Naive thymus-derived CD4-positive, alpha-beta T cell (primary cell): ENCODE measurements at regions not wholly inside any gene's neighbourhood (a gene's known extent, or its start where the extent isn't known, plus 50 kb on each side); places are given as distances from the start of the nearest gene placed in this dataset.

Source experiments
- ATAC-seq: fragments of 150-1000 bp; cut with Tn5 transposase; 2 replicates; pipeline ENCODE4 v1.10.0; 2021; ENCODE audit warnings: mild to moderate bottlenecking, moderate library complexity
- CTCF ChIA-PET: fragments of 350-600 bp; sonication (Branson Sonifier 250); formaldehyde crosslinking; loops from one replicate; lab custom pipeline; 2021; ENCODE audit warnings: antibody characterized with exemption; lab: Charles Lee
- POLR2A ChIA-PET: fragments of 350-600 bp; sonication (Branson Sonifier 250); formaldehyde crosslinking; loops from one replicate; lab custom pipeline; 2021; ENCODE audit warnings: antibody characterized with exemption, inconsistent platforms; lab: Charles Lee
- DNase-seq, 9 donors: peaks; one replicate each; pipeline versions ENCODE4 v3.0.0 to v3.0.0-alpha.2; 2020 to 2022; ENCODE audit warnings: mixed read lengths in 1 of 9
- H3K27ac ChIP-seq: one replicate; pipeline ENCODE4 v1.7.0; 2013; ENCODE audit warnings: mild to moderate bottlenecking, low read depth, low read length, moderate library complexity
- H3K27me3 ChIP-seq, 2 donors: one replicate each; pipeline ENCODE4 v1.7.0; 2013; ENCODE audit warnings: low read length in 2 of 2, mild to moderate bottlenecking in 2 of 2, moderate library complexity in 2 of 2; ENCODE audit not compliant: control insufficient read depth in 2 of 2, insufficient read depth in 2 of 2
- H3K36me3 ChIP-seq, 3 experiments: 1 replicate in 2 of 3; 2 replicates in 1 of 3; pipeline ENCODE4 v1.7.0; 2013; ENCODE audit warnings: low read length in 3 of 3, mild to moderate bottlenecking in 3 of 3, moderate library complexity in 1 of 3; ENCODE audit not compliant: insufficient read depth in 3 of 3, control insufficient read depth in 2 of 3
- H3K4me1 ChIP-seq, 2 donors: one replicate each; pipeline ENCODE4 v1.7.0; 2013; ENCODE audit warnings: low read length in 2 of 2, mild to moderate bottlenecking in 2 of 2, moderate library complexity in 1 of 2; ENCODE audit not compliant: control insufficient read depth in 2 of 2, insufficient read depth in 2 of 2
- H3K4me3 ChIP-seq: 2 replicates; pipeline ENCODE4 v1.7.0; 2013; ENCODE audit warnings: mild to moderate bottlenecking, low read length
- H3K9me3 ChIP-seq, 3 experiments: 1 replicate in 2 of 3; 2 replicates in 1 of 3; pipeline ENCODE4 v1.7.0; 2013; ENCODE audit warnings: low read length in 3 of 3; ENCODE audit not compliant: control insufficient read depth in 2 of 3
- H3K27ac Mint-ChIP-seq, 9 donors: one replicate each; pipeline ENCODE4 v1.8.0; 2020 to 2022; ENCODE audit warnings: mixed read lengths in 9 of 9, mild to moderate bottlenecking in 8 of 9, moderate library complexity in 5 of 9, inconsistent platforms in 2 of 9
- H3K27me3 Mint-ChIP-seq, 5 donors: one replicate each; pipeline ENCODE4 v1.8.0; 2021 to 2022; ENCODE audit warnings: mixed read lengths in 5 of 5, mild to moderate bottlenecking in 1 of 5
- H3K36me3 Mint-ChIP-seq, 5 donors: one replicate each; pipeline ENCODE4 v1.8.0; 2020 to 2022; ENCODE audit warnings: mixed read lengths in 5 of 5, mild to moderate bottlenecking in 3 of 5, inconsistent platforms in 1 of 5
- H3K4me1 Mint-ChIP-seq, 7 donors: one replicate each; pipeline ENCODE4 v1.8.0; 2020 to 2022; ENCODE audit warnings: mixed read lengths in 7 of 7, mild to moderate bottlenecking in 3 of 7, inconsistent platforms in 1 of 7
- H3K4me3 Mint-ChIP-seq, 10 donors: one replicate each; pipeline ENCODE4 v1.8.0; 2020 to 2022; ENCODE audit warnings: mild to moderate bottlenecking in 10 of 10, mixed read lengths in 10 of 10, moderate library complexity in 6 of 10, inconsistent platforms in 2 of 10
- H3K9me3 Mint-ChIP-seq, 11 donors: one replicate each; pipeline ENCODE4 v1.8.0; 2020 to 2022; ENCODE audit warnings: mixed read lengths in 11 of 11, mild to moderate bottlenecking in 4 of 11, inconsistent platforms in 1 of 11, moderate library complexity in 1 of 11
- intact Hi-C, 2 donors: fragments of 100-400 bp; cut with micrococcal nuclease; formaldehyde crosslinking; loops; one replicate each; pipeline ENCODE4 v1.15.1; 2023

DNA sequence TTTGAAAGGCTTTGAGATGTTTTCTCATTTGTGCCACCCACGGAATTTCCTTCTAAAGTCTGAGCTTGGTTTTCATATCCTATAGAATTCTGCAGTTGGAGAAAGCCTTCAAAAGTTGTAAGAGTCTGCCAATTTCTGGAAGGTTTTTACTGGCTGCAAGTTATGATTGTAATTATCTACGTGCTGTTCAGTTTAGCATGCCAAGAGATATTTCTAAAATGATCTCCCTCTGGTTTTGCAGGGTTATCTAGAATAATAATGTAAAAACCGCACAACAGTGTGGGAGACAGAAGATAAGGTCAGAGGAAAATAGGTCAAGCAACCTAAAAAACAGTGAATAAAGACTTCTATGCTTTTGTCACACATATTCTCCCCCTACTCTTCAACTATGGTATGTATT is 69.3 kb downstream of the MTERF1 start:
- no peak overlapping the region for H3K4me3 Mint-ChIP-seq
- H3K4me1 Mint-ChIP-seq, result no peaks in the 10 kb centered on the region
- intact Hi-C loops, result no loop called here
- Histone ChIP-seq H3K27ac (no peak overlapping the region), H3K9me3 (no peaks in the 10 kb centered on the region), H3K36me3 (no peaks in the 10 kb centered on the region), H3K4me3 (no peak overlapping the region), H3K27me3 (no peaks in the 10 kb centered on the region), H3K4me1 (no peaks in the 10 kb centered on the region)
- DNase-seq, result no peak
- ATAC-seq, result no peak
- no peak overlapping the region for H3K27ac Mint-ChIP-seq
- H3K27me3 Mint-ChIP-seq, result no peaks in the 10 kb centered on the region
- ChIA-PET CTCF (no interaction called here), POLR2A (no interaction called here)
- peaks cover 0 to 8% (median 2%) of the 10 kb centered on the region in 11 donors for H3K9me3 Mint-ChIP-seq
- H3K36me3 Mint-ChIP-seq, result peaks cover 0 to 11% (median 2%) of the 10 kb centered on the region in 5 donors

- H3K27ac Mint-ChIP-seq, result no peak overlapping the region
- DNase-seq (no peak), ATAC-seq (no peak)
- POLR2A ChIA-PET, result no interaction called here
- Histone ChIP-seq H3K9me3 (no peaks in the 10 kb centered on the region), H3K27me3 (no peaks in the 10 kb centered on the region), H3K4me3 (no peak overlapping the region), H3K4me1 (no peaks in the 10 kb centered on the region), H3K27ac (no peak overlapping the region), H3K36me3 (no peaks in the 10 kb centered on the region)
- H3K4me3 Mint-ChIP-seq, result no peak overlapping the region
- H3K36me3 Mint-ChIP-seq, result peaks cover 0 to 15% (median 4%) of the 10 kb centered on the region in 5 donors
- CTCF ChIA-PET, result no interaction called here
- no peaks in the 10 kb centered on the region for H3K4me1 Mint-ChIP-seq
- intact Hi-C loops, result no loop called here
- no peaks in the 10 kb centered on the region for H3K27me3 Mint-ChIP-seq
- H3K9me3 Mint-ChIP-seq, result peaks cover 0 to 10% (median 4%) of the 10 kb centered on the region in 11 donors
These were observed 68.9 kb downstream of the MTERF1 start for GRCh38 chr7:91811641-91812040.

DNA sequence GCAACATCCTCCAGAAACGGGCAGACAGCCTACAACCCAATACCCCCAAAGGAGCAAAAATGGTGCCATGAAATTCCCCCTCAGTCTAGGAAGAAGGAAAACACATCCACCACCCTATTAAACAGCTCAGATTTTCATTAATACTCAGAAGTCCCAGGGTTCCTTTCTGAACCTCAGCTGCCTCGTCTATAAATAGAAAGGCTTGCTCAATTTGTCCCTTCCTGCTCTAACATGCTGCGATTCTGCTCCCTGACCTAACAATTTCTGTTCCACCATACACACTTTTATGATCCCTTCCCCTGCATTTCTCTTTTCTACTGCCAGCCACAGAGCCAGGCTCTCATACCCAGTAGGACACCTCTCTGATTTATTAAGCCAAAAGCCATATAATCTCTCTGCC is 68.1 kb downstream of the MTERF1 start:
- no peaks in the 10 kb centered on the region for H3K27me3 ChIP-seq
- no peaks in the 10 kb centered on the region for H3K36me3 ChIP-seq
- no peaks in the 10 kb centered on the region for H3K4me1 ChIP-seq
- H3K27ac ChIP-seq, result no peak overlapping the region
- POLR2A ChIA-PET, result no interaction called here
- DNase-seq (no peak), ATAC-seq (no peak)
- no peak overlapping the region for H3K4me3 ChIP-seq
- CTCF ChIA-PET, result no interaction called here
- H3K4me3 Mint-ChIP-seq, result no peak overlapping the region
- no peaks in the 10 kb centered on the region for H3K4me1 Mint-ChIP-seq
- H3K27me3 Mint-ChIP-seq, result no peaks in the 10 kb centered on the region
- H3K9me3 Mint-ChIP-seq, result peaks cover 2 to 15% (median 8%) of the 10 kb centered on the region in 11 donors
- intact Hi-C loops, result no loop called here
- H3K9me3 ChIP-seq, result no peaks in the 10 kb centered on the region
- H3K36me3 Mint-ChIP-seq, result peaks cover 0 to 15% (median 4%) of the 10 kb centered on the region in 5 donors
- no peak overlapping the region for H3K27ac Mint-ChIP-seq

DNA sequence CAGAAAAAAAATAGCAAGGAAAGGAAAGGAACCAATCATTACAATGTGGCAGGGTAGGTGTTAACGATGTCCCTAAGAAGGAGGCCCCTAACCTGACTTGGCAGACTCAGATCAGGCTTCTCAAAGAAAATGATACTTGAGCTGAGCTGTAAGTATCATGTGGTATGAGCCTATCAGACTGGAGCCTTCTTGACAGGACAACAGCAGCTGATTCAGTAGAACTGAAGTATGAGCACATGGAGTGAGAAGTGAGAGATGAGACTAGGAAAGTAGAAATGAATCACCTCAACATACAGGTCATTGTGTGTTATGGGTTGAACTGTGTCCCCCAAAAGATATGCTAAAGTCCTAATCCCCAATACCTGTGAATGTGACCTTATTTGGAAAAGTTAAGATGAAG is 66.3 kb downstream of the MTERF1 start:
- CTCF ChIA-PET, result no interaction called here

More for the DNA sequence above, 66.3 kb downstream of the MTERF1 start:
- Histone ChIP-seq H3K4me1 (no peaks in the 10 kb centered on the region), H3K27me3 (no peaks in the 10 kb centered on the region), H3K4me3 (no peak overlapping the region), H3K27ac (no peak overlapping the region), H3K36me3 (no peaks in the 10 kb centered on the region), H3K9me3 (no peaks in the 10 kb centered on the region)
- no peaks in the 10 kb centered on the region for H3K27me3 Mint-ChIP-seq
- H3K4me3 Mint-ChIP-seq, result no peak overlapping the region
- POLR2A ChIA-PET, result no interaction called here
- peaks cover 0 to 26% (median 12%) of the 10 kb centered on the region in 11 donors for H3K9me3 Mint-ChIP-seq
- intact Hi-C loops, result no loop called here
- no peaks in the 10 kb centered on the region for H3K4me1 Mint-ChIP-seq
- H3K27ac Mint-ChIP-seq, result no peak overlapping the region
- DNase-seq, result peak in 1 of 9 donors; percentile 1
- no peak for ATAC-seq
- peaks cover 0 to 17% (median 6%) of the 10 kb centered on the region in 5 donors for H3K36me3 Mint-ChIP-seq
